ENCODE measurements at regions not wholly inside any gene's neighbourhood (a gene's known extent, or its start where the extent isn't known, plus 50 kb on each side); places are given as distances from the start of the nearest gene placed in this dataset.

DNA sequence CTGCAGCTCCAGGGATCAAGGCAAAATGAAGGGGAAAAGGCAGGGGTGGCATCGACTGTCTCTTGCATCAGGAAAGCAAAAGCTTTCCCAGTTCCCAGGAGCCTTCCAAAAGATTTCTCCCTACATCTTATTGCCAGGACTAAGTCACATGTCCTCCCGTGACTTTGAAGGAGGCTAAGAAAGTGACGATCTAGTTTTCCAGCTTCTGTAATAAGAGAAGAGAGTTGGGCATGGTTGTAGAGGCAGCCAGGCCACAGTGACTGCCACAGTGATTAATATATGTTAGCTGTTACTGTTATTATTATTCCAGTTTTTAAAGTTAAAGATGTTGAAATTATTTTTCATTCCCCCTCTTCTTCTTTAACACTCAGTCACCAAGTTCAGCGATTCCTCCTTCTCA lies 77.1 kb downstream of the RMI1 start:
- Histone ChIP-seq H3K4me2 (ENCODE audit: insufficient read depth, low read length) (no peak overlapping the region), H3K79me2 (ENCODE audit: control insufficient read depth, insufficient read depth, low read length) (no peaks in the 10 kb centered on the region), H3K4me1 (ENCODE audit: control insufficient read depth, extremely low read depth, insufficient read depth, low read length) (no peaks in the 10 kb centered on the region), H2AFZ (ENCODE audit: low read depth, low read length) (no peak overlapping the region), H3K36me3 (ENCODE audit: control insufficient read depth in 2 of 2, extremely low read depth in 1 of 2, insufficient read depth in 2 of 2, low read length in 2 of 2) (no peaks in the 10 kb centered on the region), H3K9me3 (replicated peaks; ENCODE audit: control insufficient read depth, insufficient read depth, low read length) (no peaks in the 10 kb centered on the region), H3K9ac (replicated peaks; ENCODE audit: extremely low read depth, insufficient read depth, low read length) (no peak overlapping the region), H3K9me1 (replicated peaks; ENCODE audit: control insufficient read depth, extremely low read depth, insufficient read depth, low read length) (no peaks in the 10 kb centered on the region), H4K20me1 (replicated peaks; ENCODE audit: control insufficient read depth, extremely low read depth, insufficient read depth, low read length) (no peaks in the 10 kb centered on the region), H3K27me3 (ENCODE audit: control insufficient read depth in 2 of 2, insufficient read depth in 2 of 2, low read length in 2 of 2) (no peaks in the 10 kb centered on the region), H3K4me3 (replicated peaks in 1 of 3; ENCODE audit: insufficient read depth in 1 of 3, low read depth in 1 of 3, low read length in 3 of 3) (no peak overlapping the region), H3K27ac (ENCODE audit: insufficient read depth, low read depth, low read length) (no peak overlapping the region)
- ChIA-PET CTCF (no interaction called here), POLR2A (no interaction called here)
- FAIRE-seq (no peak), DNase-seq (ENCODE audit: low read depth, low spot score) (no peak)
- BruUV-seq (replicated peaks), result no TSS peak
- dilution Hi-C loops (cut with MboI; ENCODE audit: extremely low pct_ligation_motif_present, low sequenced_read_pairs) (no loop called here), intact Hi-C loops (cut with micrococcal nuclease) (no loop called here)
- TF ChIP-seq MAX (IDR thresholded peaks at IDR 0.05; ENCODE audit: insufficient read depth, insufficient read length) (no peak), JUN (IDR thresholded peaks at IDR 0.05; ENCODE audit: borderline replicate concordance, insufficient read depth, insufficient read length, low read depth) (no peak), EZH2 (IDR thresholded peaks at IDR 0.05; ENCODE audit: borderline replicate concordance, low read depth, low read length, severe bottlenecking) (no peak), FOS (IDR thresholded peaks at IDR 0.05; ENCODE audit: borderline replicate concordance, insufficient read depth, low read length) (no peak), POLR2AphosphoS5 (IDR thresholded peaks at IDR 0.05; ENCODE audit: insufficient read depth, low read depth, low read length) (no peak), POLR2A (IDR thresholded peaks at IDR 0.05; ENCODE audit: low read depth, low read length) (no peak)
- TF ChIP-seq, protein P1, sequence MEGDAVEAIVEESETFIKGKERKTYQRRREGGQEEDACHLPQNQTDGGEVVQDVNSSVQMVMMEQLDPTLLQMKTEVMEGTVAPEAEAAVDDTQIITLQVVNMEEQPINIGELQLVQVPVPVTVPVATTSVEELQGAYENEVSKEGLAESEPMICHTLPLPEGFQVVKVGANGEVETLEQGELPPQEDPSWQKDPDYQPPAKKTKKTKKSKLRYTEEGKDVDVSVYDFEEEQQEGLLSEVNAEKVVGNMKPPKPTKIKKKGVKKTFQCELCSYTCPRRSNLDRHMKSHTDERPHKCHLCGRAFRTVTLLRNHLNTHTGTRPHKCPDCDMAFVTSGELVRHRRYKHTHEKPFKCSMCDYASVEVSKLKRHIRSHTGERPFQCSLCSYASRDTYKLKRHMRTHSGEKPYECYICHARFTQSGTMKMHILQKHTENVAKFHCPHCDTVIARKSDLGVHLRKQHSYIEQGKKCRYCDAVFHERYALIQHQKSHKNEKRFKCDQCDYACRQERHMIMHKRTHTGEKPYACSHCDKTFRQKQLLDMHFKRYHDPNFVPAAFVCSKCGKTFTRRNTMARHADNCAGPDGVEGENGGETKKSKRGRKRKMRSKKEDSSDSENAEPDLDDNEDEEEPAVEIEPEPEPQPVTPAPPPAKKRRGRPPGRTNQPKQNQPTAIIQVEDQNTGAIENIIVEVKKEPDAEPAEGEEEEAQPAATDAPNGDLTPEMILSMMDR (IDR thresholded peaks at IDR 0.05; ENCODE audit: extremely low read depth in 1 of 2, insufficient read depth in 1 of 2, low read depth in 1 of 2, low read length in 2 of 2), result no peak

Data from endothelial cell of umbilical vein (primary cell).